T-helper 22 cell (primary cell): ENCODE measurements at regions not wholly inside any gene's neighbourhood (a gene's known extent, or its start where the extent isn't known, plus 50 kb on each side); places are given as distances from the start of the nearest gene placed in this dataset.

Experiments used
- DNase-seq: peaks from one replicate; pipeline ENCODE4 v3.0.0-alpha.2; 2020; ENCODE audit warnings: low read depth

DNA sequence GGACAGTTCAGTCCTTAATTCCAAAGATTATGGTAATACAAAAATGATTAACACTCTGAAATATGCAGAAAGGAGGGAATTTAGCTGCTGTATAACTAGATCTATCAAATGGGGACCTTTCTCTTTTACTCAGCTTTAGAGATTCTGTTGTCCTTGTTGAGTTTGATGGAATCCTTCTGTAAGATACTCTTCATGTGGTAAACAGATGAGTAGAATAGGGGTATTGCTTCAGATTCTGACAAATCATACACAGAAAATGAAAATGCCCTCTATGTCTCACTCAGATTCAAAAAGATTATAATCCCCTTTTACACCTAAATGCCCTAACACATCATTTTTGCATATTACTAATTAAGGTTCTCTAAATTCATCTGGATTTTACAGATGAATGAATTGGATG is 50.7 kb downstream of the ARHGAP35 start:
- no peak for DNase-seq

DNA sequence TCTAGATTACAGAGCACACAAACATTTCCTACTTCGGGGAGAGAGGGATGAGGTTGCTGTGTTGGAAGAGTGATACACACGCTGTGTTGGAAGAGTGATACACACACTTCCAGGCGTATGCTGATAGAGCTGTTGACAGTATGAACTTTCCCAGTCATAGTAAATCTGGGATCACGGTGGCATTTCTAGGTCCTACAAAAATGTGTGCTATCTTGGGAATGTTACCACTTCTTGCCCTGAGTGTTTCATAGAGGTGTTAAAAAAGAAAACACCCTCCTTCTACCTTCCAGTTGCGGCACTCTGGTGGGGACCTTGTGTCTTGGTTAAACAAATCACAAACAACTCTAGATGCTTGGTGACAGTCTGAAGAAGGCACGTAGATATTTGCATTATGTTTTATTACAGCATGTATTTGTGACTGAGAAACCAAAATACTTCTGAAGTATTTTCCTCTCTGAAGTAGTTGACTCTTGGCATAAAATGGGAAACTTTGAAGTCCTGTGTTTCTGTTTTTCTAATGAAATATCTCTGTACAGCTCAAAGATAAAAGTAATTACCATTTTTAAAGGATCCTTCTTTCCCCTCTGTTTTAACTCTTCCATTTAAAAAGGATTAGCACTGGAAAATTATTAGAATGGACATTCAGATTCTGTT is 52.5 kb downstream of the ARHGAP35 start:
- DNase-seq, result no peak

DNA sequence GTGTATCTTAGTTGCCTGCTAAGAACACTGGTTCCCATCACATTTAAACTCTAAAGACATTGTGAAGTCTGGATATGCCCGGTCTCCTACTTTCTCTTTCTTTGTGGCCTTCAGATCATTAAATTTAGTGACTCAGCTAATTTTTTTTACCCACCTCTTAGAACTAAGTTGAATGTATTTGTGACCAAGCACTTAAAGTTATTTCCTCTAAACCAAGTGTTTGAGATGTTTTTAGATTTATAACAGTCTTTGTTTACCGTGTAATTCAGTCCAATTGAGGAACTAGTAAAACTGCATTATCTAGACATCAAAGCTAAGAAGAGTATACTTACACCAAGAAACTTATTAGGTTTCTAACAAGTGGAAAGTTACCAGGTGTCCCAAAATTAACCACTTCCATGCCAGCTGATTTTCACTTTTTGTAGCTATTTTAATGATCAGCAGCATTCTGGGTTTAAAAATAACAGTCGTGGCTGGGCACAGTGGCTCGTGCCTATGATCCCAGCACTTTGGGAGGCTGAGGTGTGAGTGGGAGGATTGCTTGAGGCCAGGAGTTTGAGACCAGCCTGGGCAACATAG is 53.1 kb downstream of the ARHGAP35 start:
- DNase-seq, result no peak

DNA sequence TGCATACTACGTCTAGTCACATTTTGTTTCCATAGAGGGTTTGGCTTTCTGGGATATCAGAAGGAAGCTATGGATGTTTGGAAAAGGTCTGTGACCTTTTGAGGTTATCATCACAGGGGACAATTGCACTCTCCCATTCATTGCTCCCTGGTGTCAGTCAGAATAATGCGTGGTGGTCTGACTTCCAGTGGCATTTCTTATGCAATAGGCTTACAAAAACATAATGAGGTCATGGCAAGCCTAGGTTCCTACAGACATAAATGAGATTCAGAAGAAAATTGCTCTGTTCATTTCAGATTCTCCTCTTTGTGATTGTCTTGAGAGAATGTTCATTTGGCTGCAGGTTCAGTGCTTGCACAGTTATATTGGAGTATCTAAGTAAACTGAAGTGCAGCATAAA is 54.6 kb downstream of the ARHGAP35 start:
- DNase-seq, result no peak

DNA sequence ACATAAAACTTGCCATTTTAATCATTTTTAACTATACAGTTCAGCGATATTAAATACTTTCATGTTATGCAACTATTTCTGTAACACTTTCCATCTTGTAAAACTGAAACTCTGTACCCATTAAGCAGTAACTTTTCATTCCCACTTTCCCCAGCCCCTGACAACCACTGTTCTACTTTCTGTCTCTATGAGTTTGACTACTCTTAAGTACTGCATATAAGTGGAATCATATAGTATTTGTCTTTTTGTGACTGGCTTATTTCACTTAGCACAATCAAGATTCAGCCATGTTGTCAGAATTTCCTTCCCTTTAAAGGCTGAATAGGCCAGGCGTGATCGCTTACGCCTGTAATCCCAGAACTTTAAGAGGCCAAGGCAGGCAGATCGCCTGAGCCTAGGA is 56.2 kb downstream of the ARHGAP35 start:
- no peak for DNase-seq

DNA sequence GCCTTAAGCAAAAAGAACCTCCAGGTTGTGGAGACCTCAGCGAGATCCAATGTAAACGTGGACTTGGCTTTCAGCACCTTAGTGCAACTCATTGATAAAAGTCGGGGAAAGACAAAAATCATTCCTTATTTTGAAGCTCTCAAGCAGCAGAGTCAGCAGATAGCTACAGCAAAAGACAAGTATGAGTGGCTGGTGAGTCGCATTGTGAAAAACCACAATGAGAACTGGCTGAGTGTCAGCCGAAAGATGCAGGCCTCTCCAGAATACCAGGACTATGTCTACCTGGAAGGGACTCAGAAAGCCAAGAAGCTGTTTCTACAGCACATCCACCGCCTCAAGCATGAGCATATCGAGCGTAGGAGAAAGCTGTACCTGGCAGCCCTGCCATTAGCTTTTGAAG is 58.5 kb downstream of the ARHGAP35 start:
- DNase-seq, result no peak

DNA sequence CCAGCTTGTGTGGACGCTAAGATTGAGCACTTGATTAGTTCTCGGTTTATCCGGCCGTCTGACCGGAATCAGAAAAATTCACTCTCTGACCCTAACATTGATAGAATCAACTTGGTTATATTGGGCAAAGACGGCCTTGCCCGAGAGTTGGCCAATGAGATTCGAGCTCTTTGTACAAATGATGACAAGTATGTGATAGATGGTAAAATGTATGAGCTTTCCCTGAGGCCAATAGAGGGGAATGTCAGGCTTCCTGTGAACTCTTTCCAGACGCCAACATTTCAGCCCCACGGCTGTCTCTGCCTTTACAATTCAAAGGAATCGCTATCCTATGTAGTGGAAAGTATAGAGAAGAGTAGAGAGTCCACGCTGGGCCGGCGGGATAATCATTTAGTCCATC is 59.6 kb downstream of the ARHGAP35 start:
- no peak for DNase-seq

DNA sequence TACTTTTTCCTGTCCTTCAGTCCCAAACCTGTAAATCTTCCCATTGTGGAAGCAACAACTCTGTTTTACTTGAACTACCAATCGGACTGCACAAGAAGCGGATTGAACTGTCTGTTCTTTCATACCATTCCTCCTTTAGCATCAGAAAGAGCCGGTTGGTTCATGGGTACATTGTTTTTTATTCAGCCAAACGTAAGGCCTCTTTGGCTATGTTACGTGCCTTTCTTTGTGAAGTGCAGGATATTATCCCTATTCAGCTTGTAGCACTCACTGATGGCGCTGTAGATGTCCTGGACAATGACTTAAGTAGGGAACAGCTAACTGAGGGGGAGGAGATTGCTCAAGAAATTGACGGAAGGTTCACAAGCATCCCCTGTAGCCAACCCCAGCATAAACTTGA is 60.3 kb downstream of the ARHGAP35 start:
- no peak for DNase-seq

DNA sequence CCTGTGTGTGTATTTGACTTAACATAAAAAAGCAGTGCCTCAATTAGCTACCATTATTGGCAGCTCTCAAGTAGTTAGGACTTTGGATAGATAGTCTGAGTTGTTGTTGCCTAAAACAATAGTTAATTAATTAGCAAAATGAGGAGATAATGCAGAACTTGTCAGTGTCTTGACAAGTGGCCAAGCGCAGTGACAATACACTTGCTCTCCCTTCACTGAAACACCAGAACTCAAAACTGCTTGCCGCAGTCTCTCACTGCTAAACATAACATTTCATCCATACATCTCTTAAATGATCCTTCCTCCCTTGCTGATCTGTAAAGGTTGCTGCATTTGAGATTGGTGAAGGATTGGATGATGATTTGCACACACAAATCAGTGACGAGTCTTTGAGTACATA is 61.7 kb downstream of the ARHGAP35 start:
- no peak for DNase-seq

DNA sequence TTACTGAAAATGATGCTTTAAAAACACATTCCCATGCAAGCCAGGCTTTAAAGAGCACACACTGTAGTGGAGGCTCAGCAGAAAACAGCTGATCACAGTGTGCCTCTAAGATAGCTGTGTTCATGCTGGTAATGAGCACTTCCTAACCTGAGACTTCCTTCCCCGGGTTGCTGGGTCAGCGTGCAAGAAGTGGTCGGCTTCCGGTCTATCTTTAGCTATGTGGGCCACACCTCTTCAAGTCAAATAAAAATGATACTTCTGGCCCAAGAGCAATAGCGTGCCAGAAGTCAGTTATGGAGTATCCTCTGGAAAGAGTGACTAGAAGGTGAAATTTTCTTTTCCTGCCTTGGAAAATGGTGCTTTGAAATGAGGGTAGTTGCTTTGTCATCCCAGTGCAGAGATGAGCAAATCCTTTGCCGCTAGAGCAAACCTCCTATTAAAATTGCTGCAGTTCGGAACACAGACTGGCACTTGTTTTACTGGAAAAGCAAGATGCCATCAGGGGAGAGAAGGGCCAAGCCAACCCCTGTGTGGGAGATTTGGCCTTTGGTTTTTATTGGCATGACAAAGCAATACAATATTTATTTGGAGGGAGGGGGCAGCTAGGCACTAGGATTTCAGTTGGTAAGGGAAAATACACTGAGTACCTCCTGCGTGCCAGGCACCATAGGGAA is 64.2 kb downstream of the ARHGAP35 start:
- DNase-seq, result no peak

DNA sequence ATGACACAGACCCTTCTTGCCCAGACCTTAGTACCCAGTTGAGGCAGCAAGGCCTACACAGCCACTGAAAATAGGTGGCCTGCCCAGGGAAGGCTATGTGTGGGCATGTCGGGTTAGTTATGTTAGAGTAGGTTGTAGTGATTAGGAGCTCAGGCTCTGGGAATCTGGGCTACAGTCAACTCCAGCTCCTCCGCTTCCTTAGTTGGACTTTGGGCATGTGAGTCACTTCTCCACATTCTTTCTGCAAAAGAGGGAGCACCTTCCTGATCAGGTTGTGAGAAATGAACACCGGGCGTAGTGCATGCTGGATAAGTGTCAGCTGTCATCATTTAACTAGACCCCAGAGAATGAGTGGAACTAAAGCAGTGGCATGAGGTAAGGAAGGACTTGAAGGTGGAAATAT is 64.8 kb downstream of the ARHGAP35 start:
- DNase-seq, result no peak

DNA sequence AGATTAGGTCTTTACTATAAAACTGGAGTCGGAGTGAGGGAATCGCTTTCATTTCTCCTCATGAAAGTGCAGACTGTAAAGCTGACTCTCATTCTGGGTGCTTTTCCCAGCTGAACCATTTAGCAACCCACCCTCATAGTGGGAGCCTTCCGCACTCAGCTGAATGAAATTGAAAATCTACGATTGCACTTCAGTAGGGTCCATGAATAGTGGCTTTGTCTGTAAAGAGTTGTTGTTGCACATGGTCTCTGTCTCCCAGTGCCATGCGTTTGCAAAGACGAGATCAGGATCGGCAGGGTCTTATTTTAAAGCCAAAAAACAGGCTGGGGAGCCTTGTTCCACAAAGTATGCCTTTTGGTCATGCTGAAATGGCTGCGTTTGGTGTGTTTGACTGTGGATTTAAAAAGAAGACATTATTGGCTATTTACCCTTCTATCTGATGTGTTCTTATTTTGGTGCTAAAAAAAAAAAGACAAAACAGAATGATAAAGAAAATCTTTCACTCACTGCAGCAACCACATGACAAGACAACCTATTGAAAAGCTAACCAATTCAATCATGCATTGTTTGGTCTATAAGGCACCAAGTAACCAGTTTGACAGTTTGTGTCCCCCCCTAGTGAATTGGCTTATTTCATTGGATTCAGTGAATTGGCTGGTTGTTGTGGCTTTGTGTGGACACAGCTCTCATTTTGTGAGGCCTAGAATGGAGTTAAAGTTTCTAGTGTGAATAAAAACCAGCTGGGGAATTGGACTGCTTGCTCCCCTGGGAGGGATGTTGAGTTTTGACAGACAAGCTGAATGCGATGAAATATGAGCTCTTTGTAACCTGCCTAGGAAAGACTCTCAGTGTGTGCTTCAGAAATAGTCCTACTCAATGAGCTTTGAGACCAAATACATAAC is 65.6 kb downstream of the ARHGAP35 start:
- no peak for DNase-seq

DNA sequence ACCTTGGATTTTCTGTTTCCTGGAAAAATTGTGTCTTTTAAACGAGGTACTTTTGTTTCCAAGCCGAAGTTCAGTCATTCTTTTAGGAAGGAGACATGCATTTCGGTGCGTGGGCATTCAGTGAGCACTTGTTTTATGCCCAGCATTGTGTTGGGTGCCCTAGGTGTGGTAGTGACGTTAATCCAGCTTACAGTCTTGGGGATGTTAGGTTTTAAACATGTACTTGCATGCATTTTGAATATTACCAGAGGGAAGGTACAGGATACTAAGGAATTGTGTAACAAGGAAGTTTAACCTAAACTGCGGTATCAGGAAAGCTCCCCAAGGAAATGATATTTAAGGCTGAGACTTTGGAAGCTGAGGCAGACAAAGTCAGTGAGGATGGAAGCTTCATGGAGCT is 66.3 kb downstream of the ARHGAP35 start:
- DNase-seq, result no peak

DNA sequence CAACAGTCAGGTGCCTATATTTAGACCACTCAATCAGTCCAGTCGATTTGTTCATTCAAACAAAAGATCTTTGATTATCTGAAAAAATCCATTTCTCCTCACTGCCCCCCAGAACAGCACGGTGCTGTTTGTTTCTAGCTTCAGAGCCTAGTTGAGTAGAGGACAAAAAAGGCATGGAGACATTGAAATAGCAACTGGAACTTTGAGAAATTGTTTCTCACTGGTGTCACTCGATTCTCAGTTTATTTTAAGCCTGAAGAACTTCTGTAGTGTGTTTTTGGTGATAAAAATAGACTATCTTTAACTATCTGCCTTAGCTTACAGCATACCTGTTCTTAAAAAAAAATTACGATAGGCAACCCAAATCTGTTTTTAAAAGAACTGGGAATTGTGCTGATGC is 67.1 kb downstream of the ARHGAP35 start:
- DNase-seq, result no peak

DNA sequence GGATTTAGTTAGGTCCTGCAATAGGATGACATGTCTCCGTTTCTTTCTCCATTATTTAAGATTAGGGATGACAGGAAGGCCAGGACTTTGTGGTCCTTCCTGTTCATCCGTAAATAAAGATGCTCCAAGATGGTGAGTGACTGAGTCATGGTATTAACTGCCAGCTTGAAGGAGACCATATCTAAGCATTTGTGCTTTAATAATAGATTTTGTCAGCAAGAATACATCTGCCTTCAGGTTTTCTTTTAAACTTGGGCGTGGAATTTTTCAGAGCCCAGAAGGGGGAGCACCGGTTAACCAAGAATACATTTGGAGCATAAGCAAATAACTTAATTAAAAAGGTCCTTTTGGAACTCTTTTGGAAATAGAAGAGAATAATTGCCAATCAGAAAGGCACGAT is 68.2 kb downstream of the ARHGAP35 start:
- no peak for DNase-seq

DNA sequence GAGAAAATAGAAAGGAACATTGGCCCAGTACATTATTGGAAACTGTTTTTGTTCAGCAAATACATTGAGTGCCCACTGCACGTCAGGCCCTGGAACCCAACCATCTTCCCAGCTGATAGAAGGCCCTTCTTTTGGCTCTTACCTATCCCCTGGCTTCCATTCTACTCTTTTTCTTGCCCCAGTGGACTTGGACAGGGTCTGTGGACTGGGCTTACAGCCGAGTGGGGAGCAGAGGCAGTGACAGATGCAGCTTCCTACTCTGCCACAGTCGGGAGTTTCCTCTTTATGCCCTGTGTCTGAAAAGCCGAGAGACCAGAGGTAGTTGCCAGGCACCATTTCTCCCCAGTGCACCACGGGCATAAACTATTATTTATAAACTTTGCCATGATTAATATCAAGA is 70.4 kb downstream of the ARHGAP35 start:
- DNase-seq, result no peak

DNA sequence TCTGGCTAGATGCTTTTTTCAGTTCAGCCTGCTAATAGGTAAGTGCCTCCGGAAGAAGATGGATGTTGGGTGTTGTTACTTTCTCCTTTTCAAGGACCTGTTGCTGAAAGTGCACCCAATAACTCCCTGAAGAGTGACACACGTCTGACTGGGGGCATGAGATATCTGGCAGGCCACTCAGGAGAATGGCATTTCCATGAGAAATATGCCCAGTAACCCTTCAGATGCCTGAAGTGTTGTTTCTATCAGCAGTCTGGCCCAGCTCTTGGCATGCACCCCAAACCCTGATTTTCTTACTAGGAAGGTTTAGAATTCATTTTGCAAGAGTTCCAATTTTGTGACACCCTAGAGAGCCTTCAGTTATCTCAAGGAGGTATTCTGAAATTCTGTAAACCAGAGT is 71.5 kb downstream of the ARHGAP35 start:
- no peak for DNase-seq

DNA sequence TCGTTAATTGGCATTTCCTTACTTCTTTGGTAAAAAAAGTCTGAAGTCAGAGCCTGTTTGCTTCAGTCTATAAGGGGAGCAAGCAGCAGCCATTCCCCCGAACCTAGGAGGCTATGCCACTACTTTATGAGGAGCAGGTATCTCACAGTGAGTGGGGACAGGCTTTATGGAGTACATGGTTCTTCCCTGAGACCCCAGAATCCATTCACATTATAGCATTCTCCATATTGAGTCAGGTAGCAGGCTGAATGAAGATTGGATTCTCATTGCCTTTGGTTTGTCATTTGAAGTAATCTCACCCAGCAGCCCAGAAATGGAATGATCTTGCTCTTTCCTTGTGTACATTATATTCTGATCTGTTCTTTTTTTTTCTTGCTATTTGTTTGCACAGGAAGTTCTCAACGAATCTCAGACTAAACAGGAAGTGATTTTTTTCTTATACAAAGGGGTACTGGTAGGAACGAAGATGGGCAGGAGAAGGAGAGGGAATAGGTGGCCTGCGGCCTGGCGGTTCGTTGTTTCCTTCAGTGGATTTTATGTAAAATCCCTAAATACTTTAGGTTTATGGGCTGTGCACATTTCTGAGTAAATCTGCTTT is 74.4 kb downstream of the ARHGAP35 start:
- no peak for DNase-seq

DNA sequence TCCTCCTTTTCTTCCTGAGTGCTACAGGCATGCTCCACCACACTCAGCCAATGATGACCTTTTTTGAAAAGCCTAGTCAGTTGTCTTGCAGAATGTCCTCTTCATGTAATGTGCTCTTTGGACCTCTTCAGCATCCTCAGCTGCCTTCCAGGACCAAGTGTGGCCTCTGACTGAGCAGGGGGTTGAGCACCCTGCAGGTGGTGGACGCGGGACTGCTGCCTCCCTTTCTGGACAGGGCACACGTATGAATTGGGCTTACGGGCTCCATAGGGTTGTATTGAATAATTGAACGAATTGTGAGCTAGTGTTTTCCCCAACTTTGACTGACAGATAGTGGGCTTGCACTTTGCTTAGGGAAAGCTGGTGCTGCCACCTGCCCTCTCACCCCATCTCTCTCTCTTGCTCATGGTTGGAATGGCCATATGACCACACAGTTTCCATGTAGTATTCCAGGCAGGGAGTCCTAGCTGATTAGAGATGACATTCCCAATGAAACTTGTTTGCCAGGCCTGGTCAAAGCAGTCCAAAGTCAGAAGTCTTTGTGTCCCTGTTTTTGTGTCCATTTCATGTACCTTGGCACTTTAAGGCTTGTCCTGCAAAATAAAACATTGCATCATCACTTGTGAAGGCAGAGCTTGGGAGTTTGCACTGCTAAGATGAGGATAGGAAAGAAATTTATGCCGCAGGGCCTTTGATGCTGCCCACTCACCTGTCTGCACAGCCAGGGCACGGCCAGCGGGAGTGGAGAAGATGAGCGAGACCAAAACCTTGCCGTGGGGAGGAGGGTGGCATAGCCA is 76.3 kb upstream of the NPAS1 start:
- no peak for DNase-seq

DNA sequence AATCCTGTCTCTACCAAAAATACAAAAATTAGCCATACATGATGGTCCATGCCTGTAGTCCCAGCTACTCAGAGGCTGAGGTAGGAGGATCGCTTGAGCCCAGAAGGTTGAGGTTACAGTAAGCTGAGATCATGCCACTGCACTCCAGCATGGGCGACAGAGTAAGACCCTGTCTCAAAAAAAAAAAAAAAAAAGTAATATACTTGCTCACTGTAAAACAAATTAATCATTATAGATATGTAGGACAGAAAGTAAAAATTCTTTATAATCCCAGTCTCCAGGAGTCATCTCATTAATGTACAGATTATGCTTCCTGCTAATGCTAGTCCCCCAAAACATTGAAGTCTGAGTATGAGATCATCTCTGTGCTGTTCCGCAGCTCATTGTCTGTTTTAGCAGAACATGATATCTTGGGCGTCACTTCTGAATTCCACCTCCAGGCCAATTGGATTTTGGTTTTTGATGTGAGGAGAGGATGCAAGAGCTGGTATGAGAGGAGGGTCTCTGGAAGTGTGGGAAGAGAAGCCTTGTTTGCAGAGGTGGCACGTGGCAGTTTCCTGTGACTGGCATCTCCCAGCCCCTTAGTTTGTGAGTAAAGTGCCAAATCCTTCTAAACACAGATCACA is 75.4 kb upstream of the NPAS1 start:
- DNase-seq, result no peak
